ENCODE measurements at regions not wholly inside any gene's neighbourhood (a gene's known extent, or its start where the extent isn't known, plus 50 kb on each side); places are given as distances from the start of the nearest gene placed in this dataset.

GRCh38 chr15:97030251-97030650, 699.8 kb downstream of the NR2F2 start:
- TF ChIP-seq EZH2phosphoT487 (IDR thresholded peaks at IDR 0.05; ENCODE audit: borderline replicate concordance, low read length) (no peak), CTCF (IDR thresholded peaks at IDR 0.05; ENCODE audit: low read depth, low read length, poor library complexity, severe bottlenecking) (no peak)
- no peaks in the 10 kb centered on the region for H3K27me3 ChIP-seq (ENCODE audit: control insufficient read depth, low read length)
- H4K20me1 ChIP-seq (ENCODE audit: control insufficient read depth, insufficient read depth, low read depth, low read length), result no peaks in the 10 kb centered on the region
- H3F3A ChIP-seq (ENCODE audit: control insufficient read depth, insufficient read depth), result no peaks in the 10 kb centered on the region
- H3K27ac ChIP-seq (ENCODE audit: low read depth, low read length), result no peak overlapping the region
- H3K9me2 ChIP-seq (replicated peaks; ENCODE audit: control insufficient read depth, low read length), result no peaks in the 10 kb centered on the region
- no peaks in the 10 kb centered on the region for H3K9me3 ChIP-seq (ENCODE audit: control insufficient read depth, insufficient read depth, low read length)
- H3K36me3 ChIP-seq (ENCODE audit: control insufficient read depth, low read length), result no peaks in the 10 kb centered on the region
- H3K4me3 ChIP-seq (ENCODE audit: low read length), result no peak overlapping the region
- no peak overlapping the region for H3K4me2 ChIP-seq (ENCODE audit: low read length)
- H3K4me1 ChIP-seq (ENCODE audit: control insufficient read depth, low read length), result no peaks in the 10 kb centered on the region
- H3K79me2 ChIP-seq (ENCODE audit: control insufficient read depth, low read length), result no peaks in the 10 kb centered on the region

GRCh38 chr15:97036301-97036700, 705.8 kb downstream of the NR2F2 start:
- Histone ChIP-seq H3K4me2 (ENCODE audit: low read length) (no peak overlapping the region), H3K4me1 (ENCODE audit: control insufficient read depth, low read length) (no peaks in the 10 kb centered on the region), H3K4me3 (ENCODE audit: low read length) (no peak overlapping the region), H4K20me1 (ENCODE audit: control insufficient read depth, insufficient read depth, low read depth, low read length) (no peaks in the 10 kb centered on the region), H3K27me3 (ENCODE audit: control insufficient read depth, low read length) (no peaks in the 10 kb centered on the region), H3K9me3 (ENCODE audit: control insufficient read depth, insufficient read depth, low read length) (no peaks in the 10 kb centered on the region), H3F3A (ENCODE audit: control insufficient read depth, insufficient read depth) (no peaks in the 10 kb centered on the region), H3K79me2 (ENCODE audit: control insufficient read depth, low read length) (no peaks in the 10 kb centered on the region), H3K9me2 (replicated peaks; ENCODE audit: control insufficient read depth, low read length) (no peaks in the 10 kb centered on the region), H3K36me3 (ENCODE audit: control insufficient read depth, low read length) (no peaks in the 10 kb centered on the region), H3K27ac (ENCODE audit: low read depth, low read length) (no peak overlapping the region)
- TF ChIP-seq EZH2phosphoT487 (IDR thresholded peaks at IDR 0.05; ENCODE audit: borderline replicate concordance, low read length) (no peak), CTCF (IDR thresholded peaks at IDR 0.05; ENCODE audit: low read depth, low read length, poor library complexity, severe bottlenecking) (no peak)

GRCh38 chr15:97037080-97037479, 706.6 kb downstream of the NR2F2 start:
- Histone ChIP-seq H4K20me1 (ENCODE audit: control insufficient read depth, insufficient read depth, low read depth, low read length) (no peaks in the 10 kb centered on the region), H3K27me3 (ENCODE audit: control insufficient read depth, low read length) (no peaks in the 10 kb centered on the region), H3K4me1 (ENCODE audit: control insufficient read depth, low read length) (no peaks in the 10 kb centered on the region), H3K9me3 (ENCODE audit: control insufficient read depth, insufficient read depth, low read length) (no peaks in the 10 kb centered on the region), H3K27ac (ENCODE audit: low read depth, low read length) (no peak overlapping the region), H3K79me2 (ENCODE audit: control insufficient read depth, low read length) (no peaks in the 10 kb centered on the region), H3K4me3 (ENCODE audit: low read length) (no peak overlapping the region), H3K4me2 (ENCODE audit: low read length) (no peak overlapping the region), H3K36me3 (ENCODE audit: control insufficient read depth, low read length) (no peaks in the 10 kb centered on the region), H3F3A (ENCODE audit: control insufficient read depth, insufficient read depth) (no peaks in the 10 kb centered on the region), H3K9me2 (replicated peaks; ENCODE audit: control insufficient read depth, low read length) (no peaks in the 10 kb centered on the region)
- TF ChIP-seq EZH2phosphoT487 (IDR thresholded peaks at IDR 0.05; ENCODE audit: borderline replicate concordance, low read length), result no peak
- no peak for TF ChIP-seq CTCF (IDR thresholded peaks at IDR 0.05; ENCODE audit: low read depth, low read length, poor library complexity, severe bottlenecking)
